ENCODE measurements at regions not wholly inside any gene's neighbourhood (a gene's known extent, or its start where the extent isn't known, plus 50 kb on each side); places are given as distances from the start of the nearest gene placed in this dataset.
A peak's percentile ranks its signal among the peaks of the same experiment; 100 is the strongest.
"Not testable (repeated sequence)": the region's sequence is repeated elsewhere in the genome, so short reads cannot be mapped to it uniquely, and the experiment has no call there.

DNA sequence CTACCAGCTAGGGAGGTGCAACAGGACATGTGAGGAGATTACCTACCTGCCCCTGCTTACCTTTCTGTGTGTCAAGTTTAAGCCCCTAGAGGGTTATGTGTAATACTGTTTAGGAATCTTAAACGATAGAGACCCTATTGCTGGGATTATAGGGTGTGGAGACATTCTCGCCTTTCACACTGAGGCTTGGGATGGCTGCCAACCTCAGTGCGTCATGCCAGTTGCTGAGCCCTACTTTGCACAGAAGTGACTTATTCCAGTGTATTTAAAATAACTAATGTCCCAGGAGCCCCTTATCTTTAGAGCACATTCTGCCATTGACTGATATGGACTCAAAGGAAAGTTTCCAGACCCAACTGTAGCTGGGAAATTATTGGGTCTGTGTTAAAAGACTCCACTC, 76.6 kb upstream of the XPA start:
- peak; percentile 78 for DNase-seq

DNA sequence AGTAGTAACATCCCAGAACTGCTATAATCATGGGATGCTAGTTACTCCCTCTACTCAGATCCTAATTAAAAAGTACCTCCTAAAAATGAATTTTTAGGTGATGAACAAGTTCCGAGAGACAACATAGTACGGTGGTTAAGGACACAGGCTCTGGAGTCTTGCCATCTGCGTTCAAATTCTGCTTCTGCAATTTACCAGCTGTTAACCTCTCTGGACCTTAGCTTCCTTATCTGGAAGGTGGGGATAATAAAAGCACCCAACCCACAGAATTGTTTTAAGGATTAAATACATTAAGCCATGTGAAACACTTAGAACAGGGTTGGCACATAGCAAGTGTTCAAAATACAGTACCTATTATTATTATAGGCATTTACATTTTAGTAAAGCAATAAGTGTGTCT, 77.5 kb upstream of the XPA start:
- no peak for DNase-seq

DNA sequence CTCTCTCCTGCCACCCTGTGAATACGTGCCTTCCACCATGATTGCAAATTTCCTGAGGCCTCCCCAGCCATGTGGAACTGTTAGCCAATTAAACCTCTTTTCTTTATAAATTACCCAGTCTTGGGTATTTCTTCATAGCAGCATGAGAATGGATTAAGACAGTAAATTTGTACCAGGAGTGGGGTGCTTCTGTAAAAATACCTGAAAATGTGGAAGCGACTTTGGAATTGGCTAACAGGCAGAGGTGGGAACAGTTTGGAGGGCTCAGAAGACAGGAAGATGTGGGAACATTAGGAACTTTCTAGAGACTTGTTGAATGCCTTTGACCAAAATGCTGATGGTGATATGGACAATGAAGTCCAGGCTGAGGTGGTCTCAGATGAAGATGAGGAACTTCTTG, 74.3 kb upstream of the FOXE1 start:
- not testable (repeated sequence) for DNase-seq

DNA sequence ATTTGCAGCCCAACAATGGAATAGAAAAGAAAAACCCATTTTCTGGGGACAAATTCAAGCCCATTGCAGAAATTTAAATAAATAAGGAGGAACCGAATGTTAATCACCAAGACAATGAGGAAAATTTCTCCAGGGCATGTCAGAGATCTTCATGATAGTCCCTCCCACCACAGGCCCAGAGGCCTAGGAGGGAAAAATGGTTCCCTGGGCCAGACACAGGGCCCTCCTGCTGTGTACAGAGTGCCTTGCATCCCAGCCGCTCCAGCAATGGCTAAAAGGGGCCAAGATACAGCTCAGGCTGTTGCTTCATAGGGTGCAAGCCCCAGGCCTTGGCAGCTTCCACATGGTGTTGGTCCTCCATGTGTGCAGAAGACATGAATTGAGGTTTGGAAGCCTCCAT, 73.4 kb upstream of the FOXE1 start:
- DNase-seq, result no peak

DNA sequence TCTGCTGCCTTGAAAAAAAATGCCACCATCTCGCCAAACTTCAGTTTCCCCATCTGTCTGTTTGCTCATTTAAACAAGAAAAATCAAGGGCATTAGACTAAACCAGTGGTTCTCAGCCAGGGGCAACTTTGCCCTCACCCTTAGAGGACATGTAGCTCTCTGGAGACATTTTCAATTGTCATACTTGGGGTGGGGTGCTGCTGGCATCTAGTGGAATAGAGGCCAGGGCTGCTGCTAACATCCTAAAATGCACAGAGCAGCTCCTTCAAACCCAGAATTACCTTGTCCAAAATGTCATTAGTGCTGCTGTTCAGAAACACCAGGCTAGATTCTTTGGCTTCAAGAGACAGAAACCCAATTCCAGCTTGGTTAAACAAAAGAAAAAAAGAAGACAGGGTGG, 71.1 kb upstream of the FOXE1 start:
- no peak for DNase-seq

DNA sequence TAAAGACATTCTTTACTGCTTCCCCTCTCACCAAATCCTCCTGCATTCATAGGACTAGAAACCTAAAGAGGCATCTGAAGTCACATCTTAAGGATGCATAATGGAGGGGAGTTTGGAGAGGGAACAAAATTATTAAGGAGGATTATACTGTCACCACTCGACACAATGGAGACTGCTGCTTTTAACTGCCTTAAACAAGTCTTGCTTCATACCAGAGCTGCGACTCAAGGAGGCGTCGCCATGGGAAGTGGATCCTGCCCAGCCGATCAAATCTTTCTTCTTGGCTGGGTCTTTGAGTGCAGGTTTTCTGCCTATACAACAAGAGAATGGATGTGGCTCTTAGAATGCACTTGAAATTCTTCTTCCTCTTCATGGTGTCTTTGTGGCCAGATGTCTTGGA, 66.7 kb upstream of the FOXE1 start:
- DNase-seq, result peak; percentile 75

DNA sequence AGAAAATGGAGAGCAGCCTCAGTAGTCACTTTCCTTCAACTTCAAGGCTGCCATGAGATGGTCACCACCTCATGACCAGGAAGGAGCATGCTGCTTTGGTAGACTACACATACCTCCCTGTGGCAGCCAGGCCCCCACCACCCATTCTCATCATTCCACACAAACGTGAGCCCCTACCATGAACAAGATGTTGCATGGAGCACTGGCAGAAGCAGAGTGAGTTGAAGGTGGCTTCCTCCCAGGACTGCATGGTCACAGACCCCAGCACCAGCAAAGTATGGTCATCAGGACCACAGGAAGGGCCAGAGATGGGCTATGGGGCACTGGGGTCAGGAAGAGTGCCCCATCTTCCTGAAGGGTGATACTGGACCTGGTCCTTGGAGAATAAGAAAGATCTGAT, 65.5 kb upstream of the FOXE1 start:
- DNase-seq, result no peak

DNA sequence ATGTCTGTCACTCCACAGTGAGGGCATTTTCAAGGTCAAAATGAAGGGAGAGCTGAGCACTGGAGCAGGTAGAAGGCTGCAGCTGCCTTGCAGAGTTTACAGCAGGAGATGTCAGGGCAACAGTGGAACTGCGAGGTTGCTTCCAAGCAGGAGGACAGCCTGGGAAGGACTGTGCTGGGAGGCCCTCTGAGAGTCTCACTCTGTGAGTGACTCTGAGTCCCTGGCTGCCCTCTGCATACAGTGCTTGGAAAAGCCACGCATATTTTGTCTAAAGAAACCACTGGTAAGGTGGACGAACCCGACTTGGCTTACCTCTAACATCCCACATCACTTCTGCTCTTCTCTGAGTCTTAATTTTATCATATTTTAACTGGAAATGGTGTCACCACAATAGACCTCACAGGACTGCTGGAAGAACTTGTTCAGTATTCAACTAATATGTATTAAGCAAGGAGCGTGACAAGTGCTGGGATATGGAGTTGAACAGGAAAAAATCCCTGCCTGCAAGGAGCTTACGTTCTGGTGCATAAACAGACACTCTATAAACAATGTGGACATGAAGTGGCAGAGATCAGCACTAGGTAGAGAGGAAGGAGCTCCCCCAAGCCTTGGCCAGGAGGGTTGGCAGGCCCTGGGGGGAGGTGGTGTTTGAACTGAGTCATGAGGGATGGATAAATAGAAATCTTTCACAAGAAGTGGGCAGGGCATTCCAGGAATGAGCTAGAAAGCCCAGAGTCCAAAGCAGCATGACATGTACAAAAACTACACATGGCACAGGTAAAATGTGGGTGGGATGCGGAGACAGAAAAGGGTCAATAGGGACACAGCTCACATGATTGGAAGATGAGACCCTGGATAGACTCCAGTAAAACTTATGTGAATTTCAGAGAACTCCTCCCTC, 64.0 kb upstream of the FOXE1 start:
- peak; percentile 58 for DNase-seq

DNA sequence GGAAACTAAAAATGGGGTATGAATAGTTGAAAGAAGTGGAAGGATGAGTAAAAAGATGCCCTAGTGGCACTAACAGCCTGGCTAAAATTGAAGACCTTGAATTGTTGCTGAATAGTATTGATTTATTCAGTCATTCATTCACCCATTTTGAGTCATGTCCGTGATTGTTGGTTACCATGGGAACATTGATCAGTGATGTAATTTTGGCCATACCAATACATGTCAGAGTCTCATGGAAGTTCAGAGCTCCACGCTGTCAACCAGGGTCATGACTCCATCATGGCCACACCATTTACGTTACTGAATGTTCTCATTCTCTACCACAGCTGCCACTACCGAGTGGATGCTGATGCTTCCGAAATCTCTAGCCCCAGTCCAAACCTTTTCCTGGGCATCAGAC, 62.5 kb upstream of the FOXE1 start:
- DNase-seq, result no peak

DNA sequence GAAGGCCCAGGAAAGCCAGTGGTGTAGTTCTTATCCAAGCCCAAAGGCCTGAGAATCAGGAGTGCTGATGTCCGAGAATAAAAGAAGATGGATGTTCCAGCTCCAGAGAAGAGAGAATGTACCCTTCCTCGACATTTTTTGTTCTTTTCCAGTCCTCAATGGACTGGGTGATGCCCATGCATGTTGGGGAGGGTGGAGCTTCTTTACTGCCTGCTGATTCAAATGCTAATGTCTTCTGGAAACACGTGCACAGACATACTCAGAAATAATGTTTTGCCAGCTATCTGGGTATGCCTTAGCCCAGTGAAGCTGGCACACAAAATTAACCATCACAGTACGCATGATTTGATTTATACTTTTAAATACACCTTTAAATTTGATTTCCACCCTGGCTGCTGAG, 61.5 kb upstream of the FOXE1 start:
- DNase-seq, result no peak

DNA sequence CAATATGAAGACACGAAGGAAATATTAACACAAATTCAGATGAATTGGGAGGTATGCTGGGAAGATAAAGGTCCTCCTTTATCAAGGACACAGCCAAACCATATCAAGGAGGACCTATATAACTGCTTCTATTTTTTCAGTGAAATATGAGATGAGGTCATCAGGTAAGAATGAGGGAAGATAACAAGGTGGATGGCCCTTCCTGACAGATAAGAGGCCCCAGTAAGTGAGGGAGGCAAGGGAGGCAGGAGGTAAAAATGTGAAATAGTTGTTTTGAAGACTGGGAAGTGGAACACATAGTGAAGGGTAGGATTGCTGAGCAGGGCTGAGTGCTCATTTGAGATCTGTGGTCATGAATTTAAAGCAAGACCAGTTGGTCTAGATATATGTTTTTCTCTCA, 60.0 kb upstream of the FOXE1 start:
- DNase-seq, result no peak

DNA sequence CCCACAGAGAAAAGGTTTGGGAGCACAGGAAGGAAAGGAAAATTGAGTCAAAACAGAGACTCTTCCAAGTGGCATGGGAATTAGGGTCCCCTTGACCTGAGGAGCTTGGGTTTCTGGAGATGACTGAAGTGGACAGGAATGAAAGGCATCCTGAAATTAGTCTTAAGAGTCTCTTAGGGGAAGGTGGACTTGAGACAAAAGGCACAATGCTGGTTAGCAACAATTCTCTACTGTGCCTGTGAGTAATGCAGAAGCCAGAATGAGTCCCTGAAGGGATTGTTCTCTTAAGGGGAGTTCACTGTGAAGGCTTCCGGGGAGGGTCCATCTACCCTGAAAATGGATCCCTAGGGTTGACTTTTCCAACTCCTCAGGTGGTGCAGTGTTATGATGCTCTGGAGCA, 58.4 kb upstream of the FOXE1 start:
- peak; percentile 69 for DNase-seq

DNA sequence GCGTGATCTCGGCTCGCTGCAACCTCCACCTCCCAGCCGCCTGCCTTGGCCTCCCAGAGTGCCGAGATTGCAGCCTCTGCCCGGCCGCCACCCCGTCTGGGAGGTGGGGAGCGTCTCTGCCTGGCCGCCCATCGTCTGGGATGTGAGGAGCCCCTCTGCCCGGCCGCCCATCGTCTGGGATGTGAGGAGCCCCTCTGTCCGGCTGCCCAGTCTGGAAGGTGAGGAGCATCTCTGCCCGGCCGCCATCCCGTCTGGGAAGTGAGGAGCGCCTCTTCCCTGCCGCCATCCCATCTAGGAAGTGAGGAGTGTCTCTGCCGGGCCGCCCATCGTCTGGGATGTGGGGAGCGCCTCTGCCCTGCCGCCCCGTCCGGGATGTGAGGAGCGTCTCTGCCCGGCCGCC, 56.9 kb upstream of the FOXE1 start:
- not testable (repeated sequence) for DNase-seq

DNA sequence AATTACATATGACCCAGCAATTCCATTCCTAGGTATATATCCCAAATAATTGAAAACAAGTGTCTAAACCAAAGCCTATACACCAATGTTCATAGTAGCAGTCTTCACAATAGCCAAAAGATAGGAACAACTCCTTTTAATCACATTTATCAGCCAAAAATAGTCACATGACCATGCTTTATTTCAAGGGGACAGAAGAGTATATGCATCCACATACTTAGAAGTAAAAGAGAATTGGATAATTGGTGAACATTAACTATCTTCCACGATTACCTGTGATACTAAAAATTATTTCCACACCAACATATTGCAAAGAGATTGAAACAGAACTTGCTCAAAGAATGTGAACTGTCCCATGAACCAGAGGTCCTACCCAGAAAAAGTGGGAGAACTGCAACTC, 51.8 kb upstream of the FOXE1 start:
- DNase-seq, result no peak

DNA sequence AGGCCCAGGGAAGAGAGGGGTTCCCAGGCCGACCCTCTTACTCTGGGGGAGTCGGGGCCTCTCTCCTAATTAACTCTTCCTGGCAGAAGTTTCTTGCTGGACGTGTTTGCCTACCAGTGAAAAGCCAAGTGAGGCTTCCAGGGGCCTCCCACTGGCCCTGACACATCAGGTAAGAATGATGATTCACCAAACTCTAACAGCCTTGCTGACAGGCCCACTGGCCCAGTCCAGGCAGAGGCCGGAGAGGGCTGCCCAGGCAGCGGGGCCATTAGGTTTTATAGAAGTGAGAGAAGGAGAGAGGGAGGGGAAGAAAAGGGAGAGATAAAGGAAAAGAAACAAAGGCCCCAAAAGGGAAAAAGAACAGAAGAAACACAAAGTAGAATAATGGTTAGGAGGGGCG, 50.8 kb upstream of the FOXE1 start:
- DNase-seq, result peak; percentile 96

DNA sequence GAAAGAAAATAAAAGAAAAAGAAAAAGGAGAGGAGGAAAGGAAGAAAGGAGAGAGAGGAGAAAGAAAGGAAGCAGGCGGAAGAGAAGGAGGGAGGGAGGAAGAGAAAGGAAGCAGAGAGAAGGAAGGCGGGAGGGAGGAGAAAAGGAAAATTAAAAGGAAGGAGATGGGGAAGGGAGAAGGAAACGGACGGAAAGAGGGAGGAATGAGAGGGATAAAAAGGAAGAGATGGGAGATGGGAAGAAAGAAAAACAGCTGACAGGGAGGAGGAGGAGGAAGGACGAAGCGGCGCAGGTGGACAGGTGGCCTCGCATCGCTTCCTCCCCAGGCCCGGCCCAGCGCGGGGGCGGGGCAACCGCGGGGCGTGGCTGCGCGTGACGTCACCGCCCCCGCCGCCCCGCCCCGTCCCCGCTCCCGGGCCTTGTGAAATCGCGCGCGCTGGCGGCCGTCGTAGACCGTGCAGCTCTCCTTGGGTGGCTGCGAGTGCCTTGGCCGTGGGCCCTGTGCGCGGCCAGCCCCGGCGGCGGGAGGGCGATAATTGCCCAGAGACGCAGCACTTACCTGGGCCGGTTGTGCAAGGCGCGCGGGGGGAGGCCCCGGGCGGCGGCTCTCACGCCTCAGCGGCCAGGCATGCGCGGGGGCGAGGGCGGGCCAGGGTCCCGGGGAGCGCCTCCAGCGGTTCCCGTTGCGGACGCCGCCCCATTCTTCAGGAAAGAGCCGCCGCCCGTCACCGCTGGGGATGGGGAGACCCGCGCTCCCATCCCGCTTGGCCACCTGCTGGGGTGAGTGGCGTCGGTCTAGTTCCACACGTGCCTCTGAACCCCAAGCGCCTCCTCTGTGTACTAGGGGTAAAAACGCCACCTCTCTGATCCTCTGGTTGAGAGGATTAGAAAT, 49.6 kb upstream of the FOXE1 start:
- peak; percentile 77 for DNase-seq
